ENCODE measurements at regions not wholly inside any gene's neighbourhood (a gene's known extent, or its start where the extent isn't known, plus 50 kb on each side); places are given as distances from the start of the nearest gene placed in this dataset.

DNA sequence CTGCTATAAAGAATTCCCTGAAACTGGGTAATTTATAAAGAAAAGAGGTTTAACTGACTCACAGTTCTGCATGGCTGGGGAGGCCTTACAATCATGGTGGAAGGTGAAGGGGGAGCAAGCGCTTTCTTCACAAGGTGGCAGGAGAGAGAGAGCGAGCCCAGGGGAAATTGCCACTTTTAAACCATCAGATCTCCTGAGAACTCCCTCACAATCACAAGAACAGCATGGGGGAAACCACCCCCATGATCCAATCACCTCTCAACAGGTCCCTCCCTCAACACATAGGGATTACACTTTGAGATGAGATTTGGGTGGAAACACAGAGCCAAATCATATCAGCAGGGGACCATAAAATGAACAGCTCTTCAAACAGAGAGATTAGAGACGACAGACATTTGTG lies 198.6 kb downstream of the MAGEB5 start:
- TF ChIP-seq, protein P1, sequence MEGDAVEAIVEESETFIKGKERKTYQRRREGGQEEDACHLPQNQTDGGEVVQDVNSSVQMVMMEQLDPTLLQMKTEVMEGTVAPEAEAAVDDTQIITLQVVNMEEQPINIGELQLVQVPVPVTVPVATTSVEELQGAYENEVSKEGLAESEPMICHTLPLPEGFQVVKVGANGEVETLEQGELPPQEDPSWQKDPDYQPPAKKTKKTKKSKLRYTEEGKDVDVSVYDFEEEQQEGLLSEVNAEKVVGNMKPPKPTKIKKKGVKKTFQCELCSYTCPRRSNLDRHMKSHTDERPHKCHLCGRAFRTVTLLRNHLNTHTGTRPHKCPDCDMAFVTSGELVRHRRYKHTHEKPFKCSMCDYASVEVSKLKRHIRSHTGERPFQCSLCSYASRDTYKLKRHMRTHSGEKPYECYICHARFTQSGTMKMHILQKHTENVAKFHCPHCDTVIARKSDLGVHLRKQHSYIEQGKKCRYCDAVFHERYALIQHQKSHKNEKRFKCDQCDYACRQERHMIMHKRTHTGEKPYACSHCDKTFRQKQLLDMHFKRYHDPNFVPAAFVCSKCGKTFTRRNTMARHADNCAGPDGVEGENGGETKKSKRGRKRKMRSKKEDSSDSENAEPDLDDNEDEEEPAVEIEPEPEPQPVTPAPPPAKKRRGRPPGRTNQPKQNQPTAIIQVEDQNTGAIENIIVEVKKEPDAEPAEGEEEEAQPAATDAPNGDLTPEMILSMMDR (IDR thresholded peaks at IDR 0.05; ENCODE audit: low read depth, low read length, poor library complexity, severe bottlenecking), result no peak
- TF ChIP-seq EZH2phosphoT487 (IDR thresholded peaks at IDR 0.05; ENCODE audit: borderline replicate concordance, low read length), result no peak
